ENCODE measurements at regions not wholly inside any gene's neighbourhood (a gene's known extent, or its start where the extent isn't known, plus 50 kb on each side); places are given as distances from the start of the nearest gene placed in this dataset.

DNA sequence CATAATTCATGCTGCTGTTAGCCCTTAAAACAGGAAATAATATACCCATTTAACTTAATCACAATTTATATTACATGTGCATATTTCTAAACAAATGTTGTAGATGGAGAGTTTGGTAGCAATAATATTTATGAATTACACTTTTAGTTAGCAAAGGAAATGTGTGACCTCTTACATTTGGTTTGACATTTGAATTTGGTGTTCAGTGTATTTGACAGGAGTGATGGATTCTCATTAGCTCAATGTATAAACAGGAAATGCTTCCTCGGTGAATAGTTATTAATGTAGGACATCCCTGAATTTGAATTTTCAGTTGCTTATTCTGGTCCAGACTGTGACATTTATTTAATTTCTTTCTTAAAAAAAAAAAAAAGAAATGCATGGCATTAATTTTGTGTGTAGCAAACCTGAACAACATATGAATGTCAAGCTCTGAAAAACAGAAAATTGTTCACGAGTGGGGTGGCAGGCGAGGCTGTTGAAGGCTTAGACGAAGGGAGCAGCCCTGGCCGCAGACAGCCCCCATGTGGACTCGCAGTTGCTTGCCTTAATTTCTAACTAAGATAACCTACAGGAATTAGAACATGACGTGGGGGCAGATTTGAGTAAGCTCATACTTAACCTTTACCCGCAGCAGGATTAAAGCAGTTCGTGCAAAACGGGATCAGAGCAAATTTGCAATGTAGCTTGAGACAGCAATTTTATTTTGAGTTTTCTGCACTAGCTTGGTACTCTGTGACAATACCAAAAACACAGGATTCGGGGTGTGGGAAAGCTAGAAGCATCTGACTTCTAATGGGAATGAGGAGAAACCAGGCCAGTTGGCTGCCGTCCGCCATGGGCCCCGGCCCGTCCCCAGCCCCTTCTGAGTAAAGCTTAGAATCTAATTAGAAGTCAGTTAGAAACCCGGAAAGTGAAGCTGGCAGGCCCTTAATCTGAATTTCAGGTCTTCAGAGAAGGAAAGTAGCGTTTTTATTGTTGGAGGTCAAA lies 134.3 kb downstream of the MACROH2A1 start:
- no peak for TF ChIP-seq FOXP2 (optimal IDR thresholded peaks at IDR 0.05; ENCODE audit: borderline replicate concordance, extremely low read depth, extremely low read length, insufficient read depth)
- no peak for TF ChIP-seq POLR2AphosphoS5 (IDR thresholded peaks at IDR 0.05; ENCODE audit: low read depth, low read length)

DNA sequence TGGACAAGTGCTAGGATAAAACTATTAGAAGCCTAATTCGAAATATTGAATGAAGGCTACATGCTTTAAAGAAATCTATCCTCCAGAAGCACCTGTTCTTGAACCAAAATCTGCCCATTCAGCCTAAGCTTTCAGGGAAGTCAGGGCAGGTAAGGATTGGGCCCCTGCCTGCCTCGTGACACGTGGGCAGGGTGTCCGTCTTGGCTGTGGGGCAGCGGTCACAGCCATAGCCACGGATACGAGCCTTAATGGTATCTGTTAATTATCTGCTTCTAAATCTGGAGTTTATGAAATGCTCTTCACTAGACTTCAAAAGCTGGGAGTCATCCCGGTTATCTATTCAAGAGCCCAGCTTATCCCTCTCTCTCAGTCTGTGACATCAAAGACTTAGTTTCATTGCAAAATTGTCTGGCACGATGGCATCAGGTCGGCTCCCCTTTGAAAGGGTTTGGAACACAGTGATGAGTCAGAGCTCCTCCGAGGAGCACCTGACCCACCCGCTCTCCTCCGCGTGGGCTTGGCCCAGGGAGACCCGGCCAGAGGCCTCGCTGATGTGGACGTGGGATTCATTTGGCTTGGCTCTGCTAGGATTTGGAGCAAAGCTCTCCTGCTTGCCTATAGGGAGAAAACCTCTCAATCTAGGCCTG lies 135.9 kb downstream of the MACROH2A1 start:
- no peak for TF ChIP-seq FOXP2 (optimal IDR thresholded peaks at IDR 0.05; ENCODE audit: borderline replicate concordance, extremely low read depth, extremely low read length, insufficient read depth)
- no peak for TF ChIP-seq POLR2AphosphoS5 (IDR thresholded peaks at IDR 0.05; ENCODE audit: low read depth, low read length)
- no peak for TF ChIP-seq REST (IDR thresholded peaks at IDR 0.05; ENCODE audit: insufficient read depth in 1 of 2, low read depth in 2 of 2, low read length in 2 of 2)
- no peak for TF ChIP-seq TAF1 (IDR thresholded peaks at IDR 0.05; ENCODE audit: borderline replicate concordance, insufficient read depth, low read length)
- no peak for TF ChIP-seq SIN3A (IDR thresholded peaks at IDR 0.05; ENCODE audit: borderline replicate concordance, insufficient read depth, low read length)

DNA sequence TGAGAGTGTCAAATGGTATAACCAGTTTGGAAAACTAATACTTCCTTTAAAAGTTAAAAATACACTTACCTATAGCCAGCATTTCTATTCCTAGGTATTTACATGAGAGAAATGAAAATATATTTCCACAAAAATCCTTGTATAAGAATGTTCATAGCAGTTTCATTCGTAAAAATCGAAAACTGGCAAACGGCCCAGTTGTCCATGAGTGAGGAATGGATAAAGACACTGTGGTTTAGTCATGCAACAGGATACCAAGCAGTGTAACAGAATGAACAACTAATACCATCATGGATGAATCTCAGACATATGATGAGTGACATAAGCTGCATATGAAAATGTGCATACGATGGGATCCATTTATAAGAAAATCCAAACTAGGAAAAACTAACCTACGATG lies 136.7 kb downstream of the MACROH2A1 start:
- TF ChIP-seq REST (IDR thresholded peaks at IDR 0.05; ENCODE audit: insufficient read depth in 1 of 2, low read depth in 2 of 2, low read length in 2 of 2) (no peak), SIN3A (IDR thresholded peaks at IDR 0.05; ENCODE audit: borderline replicate concordance, insufficient read depth, low read length) (no peak), POLR2AphosphoS5 (IDR thresholded peaks at IDR 0.05; ENCODE audit: low read depth, low read length) (no peak), TAF1 (IDR thresholded peaks at IDR 0.05; ENCODE audit: borderline replicate concordance, insufficient read depth, low read length) (no peak), FOXP2 (optimal IDR thresholded peaks at IDR 0.05; ENCODE audit: borderline replicate concordance, extremely low read depth, extremely low read length, insufficient read depth) (no peak)

DNA sequence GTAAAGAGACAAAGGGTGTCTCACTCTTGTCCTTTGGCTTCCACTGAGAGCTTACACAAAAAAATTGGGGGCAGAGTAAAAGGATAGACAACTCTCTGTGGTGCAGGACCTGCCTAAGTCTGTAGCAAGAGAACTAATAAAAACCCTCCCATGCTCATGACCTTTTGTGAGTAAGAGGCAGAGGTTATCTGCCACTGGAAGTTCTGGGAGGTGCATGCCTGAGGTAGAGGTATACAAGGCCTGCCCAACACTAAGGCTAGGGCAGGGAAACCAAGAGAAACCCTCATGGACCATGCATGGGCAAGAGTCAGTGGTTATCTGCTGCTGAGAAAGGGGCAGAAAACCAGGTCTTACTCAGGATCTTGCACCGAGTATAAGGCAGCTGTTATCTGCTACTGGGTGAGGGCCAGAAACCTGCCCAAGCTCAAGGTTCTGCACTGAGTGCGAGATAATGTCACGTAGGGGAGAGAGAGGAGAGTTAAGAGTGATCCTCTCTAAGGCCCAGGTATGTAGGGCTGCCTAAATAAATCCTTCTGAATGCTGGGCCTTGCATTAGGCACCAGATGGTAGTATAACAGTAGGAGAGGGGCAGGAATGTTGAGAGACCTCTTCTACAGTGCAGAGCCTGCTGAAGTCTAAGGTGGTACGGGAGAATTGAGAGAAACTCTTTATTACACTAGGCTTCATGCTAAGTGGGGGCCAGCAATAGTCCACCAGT lies 143.4 kb downstream of the MACROH2A1 start:
- TF ChIP-seq SIN3A (IDR thresholded peaks at IDR 0.05; ENCODE audit: borderline replicate concordance, insufficient read depth, low read length) (no peak), POLR2AphosphoS5 (IDR thresholded peaks at IDR 0.05; ENCODE audit: low read depth, low read length) (no peak), FOXP2 (optimal IDR thresholded peaks at IDR 0.05; ENCODE audit: borderline replicate concordance, extremely low read depth, extremely low read length, insufficient read depth) (no peak), REST (IDR thresholded peaks at IDR 0.05; ENCODE audit: insufficient read depth in 1 of 2, low read depth in 2 of 2, low read length in 2 of 2) (no peak), TAF1 (IDR thresholded peaks at IDR 0.05; ENCODE audit: borderline replicate concordance, insufficient read depth, low read length) (no peak)

GRCh38 chr5:135254183-135254582 lies 144.8 kb downstream of the MACROH2A1 start:
- TF ChIP-seq FOXP2 (optimal IDR thresholded peaks at IDR 0.05; ENCODE audit: borderline replicate concordance, extremely low read depth, extremely low read length, insufficient read depth) = no peak
